ENCODE measurements at regions not wholly inside any gene's neighbourhood (a gene's known extent, or its start where the extent isn't known, plus 50 kb on each side); places are given as distances from the start of the nearest gene placed in this dataset.

DNA sequence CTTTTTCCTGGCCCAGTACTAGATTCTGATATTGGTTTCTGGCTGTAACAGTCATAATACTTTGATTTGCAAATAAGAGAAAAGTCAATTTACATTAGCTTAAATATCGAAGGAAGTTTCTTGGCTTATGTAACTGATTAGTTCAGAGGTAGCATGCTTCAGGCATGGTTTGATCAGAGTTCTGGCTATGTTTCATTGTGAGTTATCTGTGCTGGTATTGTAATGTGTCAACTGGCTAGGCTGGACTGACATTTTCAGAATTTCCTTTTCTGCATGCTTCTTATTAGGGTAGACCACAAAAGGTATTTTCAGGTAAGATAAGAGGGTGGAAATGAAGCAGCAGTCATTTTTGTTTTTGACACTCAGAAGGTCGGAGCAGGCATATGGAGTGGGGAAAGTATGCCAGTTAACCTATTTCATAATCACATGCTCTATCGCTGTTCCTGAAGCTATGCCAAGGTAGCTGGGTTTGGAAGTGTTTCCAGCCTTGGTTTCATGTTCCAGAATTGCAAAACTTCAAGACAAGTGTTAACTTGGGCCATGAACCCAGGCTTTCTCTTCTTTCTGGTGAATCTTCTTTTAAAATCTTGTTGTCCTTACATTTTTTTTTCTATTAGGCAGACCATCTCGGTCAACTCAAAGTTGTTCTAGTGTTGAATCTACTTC lies 244.9 kb downstream of the DHX35 start:
- TF ChIP-seq, protein P1, sequence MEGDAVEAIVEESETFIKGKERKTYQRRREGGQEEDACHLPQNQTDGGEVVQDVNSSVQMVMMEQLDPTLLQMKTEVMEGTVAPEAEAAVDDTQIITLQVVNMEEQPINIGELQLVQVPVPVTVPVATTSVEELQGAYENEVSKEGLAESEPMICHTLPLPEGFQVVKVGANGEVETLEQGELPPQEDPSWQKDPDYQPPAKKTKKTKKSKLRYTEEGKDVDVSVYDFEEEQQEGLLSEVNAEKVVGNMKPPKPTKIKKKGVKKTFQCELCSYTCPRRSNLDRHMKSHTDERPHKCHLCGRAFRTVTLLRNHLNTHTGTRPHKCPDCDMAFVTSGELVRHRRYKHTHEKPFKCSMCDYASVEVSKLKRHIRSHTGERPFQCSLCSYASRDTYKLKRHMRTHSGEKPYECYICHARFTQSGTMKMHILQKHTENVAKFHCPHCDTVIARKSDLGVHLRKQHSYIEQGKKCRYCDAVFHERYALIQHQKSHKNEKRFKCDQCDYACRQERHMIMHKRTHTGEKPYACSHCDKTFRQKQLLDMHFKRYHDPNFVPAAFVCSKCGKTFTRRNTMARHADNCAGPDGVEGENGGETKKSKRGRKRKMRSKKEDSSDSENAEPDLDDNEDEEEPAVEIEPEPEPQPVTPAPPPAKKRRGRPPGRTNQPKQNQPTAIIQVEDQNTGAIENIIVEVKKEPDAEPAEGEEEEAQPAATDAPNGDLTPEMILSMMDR (IDR thresholded peaks at IDR 0.05): no peak
- TF ChIP-seq POLR2A (IDR thresholded peaks at IDR 0.05): no peak
